Osteoblast (primary cell): ENCODE measurements at regions not wholly inside any gene's neighbourhood (a gene's known extent, or its start where the extent isn't known, plus 50 kb on each side); places are given as distances from the start of the nearest gene placed in this dataset.

Experiments used
- DNase-seq: peaks from one replicate; pipeline ENCODE4 v3.0.0; 2011; ENCODE audit warnings: low spot score, mixed read lengths; ENCODE audit not compliant: insufficient read length; ENCODE audit errors: missing footprints
- H2AFZ ChIP-seq: 2 replicates; pipeline ENCODE4 v1.6.0; 2011; ENCODE audit warnings: mild to moderate bottlenecking, low read length
- H3K27ac ChIP-seq: 2 replicates; pipeline ENCODE4 v1.5.1; 2011; ENCODE audit warnings: mild to moderate bottlenecking, low read depth, low read length, moderate library complexity
- H3K27me3 ChIP-seq: 2 replicates; pipeline ENCODE4 v1.6.0; 2012; ENCODE audit warnings: mild to moderate bottlenecking, control low read depth, inconsistent platforms, low read length, moderate library complexity; ENCODE audit not compliant: insufficient read depth
- H3K36me3 ChIP-seq: 2 replicates; pipeline ENCODE4 v1.5.1; 2011; ENCODE audit warnings: mild to moderate bottlenecking, low read length, control low read depth, moderate library complexity; ENCODE audit not compliant: insufficient read depth
- H3K4me1 ChIP-seq: 2 replicates; pipeline ENCODE4 v1.5.1; 2011; ENCODE audit warnings: mild to moderate bottlenecking, low read length, control low read depth, moderate library complexity; ENCODE audit not compliant: insufficient read depth
- H3K4me2 ChIP-seq: 2 replicates; pipeline ENCODE4 v1.6.0; 2011; ENCODE audit warnings: mild to moderate bottlenecking, low read length; ENCODE audit not compliant: insufficient read depth
- H3K4me3 ChIP-seq: fragments of 200-600 bp; sonication (generic); 3 replicates; pipeline ENCODE4 v1.5.1; 2012; ENCODE audit warnings: mild to moderate bottlenecking, low read length, inconsistent platforms; ENCODE audit not compliant: insufficient read depth
- H3K79me2 ChIP-seq: 2 replicates; pipeline ENCODE4 v1.6.0; 2012; ENCODE audit warnings: mild to moderate bottlenecking, low read length, control low read depth, inconsistent platforms; ENCODE audit not compliant: insufficient read depth
- H3K9me3 ChIP-seq: 2 replicates; pipeline ENCODE4 v1.5.1; 2011; ENCODE audit warnings: low read depth, low read length, control low read depth
- H4K20me1 ChIP-seq: 2 replicates; pipeline ENCODE4 v1.6.0; 2012; ENCODE audit warnings: mild to moderate bottlenecking, low read length, control low read depth; ENCODE audit not compliant: insufficient read depth
- CTCF ChIP-seq: IDR thresholded peaks from 2 replicates; pipeline ENCODE4 v1.5.1; 2011; ENCODE audit warnings: mild to moderate bottlenecking, low read depth, low read length, moderate library complexity; ENCODE audit errors: extremely low read depth

- no peak overlapping the region for H3K4me3 ChIP-seq
- no peak overlapping the region for H3K27ac ChIP-seq
- H3K36me3 ChIP-seq, result no peaks in the 10 kb centered on the region
- no peaks in the 10 kb centered on the region for H3K79me2 ChIP-seq
- no peak for TF ChIP-seq CTCF
- H2AFZ ChIP-seq, result no peak overlapping the region
- H3K4me1 ChIP-seq, result no peaks in the 10 kb centered on the region
- H3K9me3 ChIP-seq, result no peaks in the 10 kb centered on the region
- no peak for DNase-seq
- no peaks in the 10 kb centered on the region for H3K27me3 ChIP-seq
- H4K20me1 ChIP-seq, result no peaks in the 10 kb centered on the region
- H3K4me2 ChIP-seq, result no peak overlapping the region
Observed at GRCh38 chr4:85406185-85406584, 68.8 kb upstream of the ARHGAP24 start.

- Histone ChIP-seq H3K27ac (no peak overlapping the region), H3K79me2 (no peaks in the 10 kb centered on the region), H2AFZ (no peak overlapping the region), H3K36me3 (no peaks in the 10 kb centered on the region), H3K4me3 (no peak overlapping the region), H3K9me3 (no peaks in the 10 kb centered on the region), H3K27me3 (no peaks in the 10 kb centered on the region), H3K4me2 (no peak overlapping the region), H4K20me1 (no peaks in the 10 kb centered on the region), H3K4me1 (no peaks in the 10 kb centered on the region)
- no peak for TF ChIP-seq CTCF
- DNase-seq, result no peak
Observed at GRCh38 chr4:85407546-85407945, 67.4 kb upstream of the ARHGAP24 start.

GRCh38 chr4:85408301-85408700 is 66.6 kb upstream of the ARHGAP24 start:
- Histone ChIP-seq H3K27me3 (no peaks in the 10 kb centered on the region), H3K79me2 (no peaks in the 10 kb centered on the region), H2AFZ (no peak overlapping the region), H3K9me3 (no peaks in the 10 kb centered on the region), H3K4me1 (no peaks in the 10 kb centered on the region), H3K36me3 (no peaks in the 10 kb centered on the region), H3K4me2 (no peak overlapping the region), H4K20me1 (no peaks in the 10 kb centered on the region), H3K27ac (no peak overlapping the region), H3K4me3 (no peak overlapping the region)
- no peak for TF ChIP-seq CTCF
- DNase-seq, result no peak

DNA sequence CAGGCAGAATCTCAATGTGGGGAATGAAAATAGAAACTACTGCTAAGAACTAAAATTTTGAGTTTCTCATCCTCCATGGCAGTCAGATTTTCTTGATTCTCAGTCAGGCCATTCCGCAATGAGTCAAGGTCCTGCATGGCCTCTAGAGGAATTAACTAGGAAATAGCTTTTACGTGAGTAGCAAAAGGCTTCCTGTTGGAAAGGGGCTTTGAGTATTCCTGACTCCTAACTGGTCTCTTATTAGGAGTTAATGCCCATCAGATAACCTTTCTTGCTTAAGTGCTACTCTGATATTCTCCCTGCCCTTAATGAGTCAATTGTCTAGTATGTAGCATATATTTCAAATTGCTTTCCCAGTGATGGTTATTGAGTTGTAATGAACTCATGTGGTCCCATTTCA is 65.7 kb upstream of the ARHGAP24 start:
- Histone ChIP-seq H3K36me3 (no peaks in the 10 kb centered on the region), H3K4me2 (no peak overlapping the region), H3K9me3 (no peaks in the 10 kb centered on the region), H3K27ac (no peak overlapping the region), H2AFZ (no peak overlapping the region), H3K79me2 (no peaks in the 10 kb centered on the region), H4K20me1 (no peaks in the 10 kb centered on the region), H3K4me3 (no peak overlapping the region), H3K4me1 (no peaks in the 10 kb centered on the region), H3K27me3 (no peaks in the 10 kb centered on the region)
- TF ChIP-seq CTCF, result no peak
- no peak for DNase-seq
